ENCODE measurements at regions not wholly inside any gene's neighbourhood (a gene's known extent, or its start where the extent isn't known, plus 50 kb on each side); places are given as distances from the start of the nearest gene placed in this dataset.

GRCh38 chr21:31456201-31456600, 112.1 kb upstream of the TIAM1 start:
- 100% methylated on average over 2 of the region's 6 CpGs for WGBS (ENCODE audit: insufficient coverage)

GRCh38 chr21:31455506-31455905, 111.4 kb upstream of the TIAM1 start:
- intact Hi-C loops (cut with micrococcal nuclease): no loop called here
- Mint-ChIP-seq H3K4me1 (peaks cover 23% of the 10 kb centered on the region), H3K36me3 (no peaks in the 10 kb centered on the region), H3K27me3 (ENCODE audit: low read depth in 3 of 3) (peaks cover 2% of the 10 kb centered on the region in 3 donors), H3K4me3 (no peak overlapping the region), H3K27ac (no peak overlapping the region), H3K9me3 (peaks cover 0 to 3% (median 0%) of the 10 kb centered on the region in 7 donors)
- H2AFZ ChIP-seq (ENCODE audit: insufficient read depth, low read depth, low read length, poor library complexity, severe bottlenecking): no peak overlapping the region
- no peaks in the 10 kb centered on the region for H3K9me3 ChIP-seq (replicated peaks in 1 of 2; ENCODE audit: control insufficient read depth in 1 of 2, insufficient read depth in 1 of 2, low read length in 2 of 2)
- whole genome bisulfite sequencing (ENCODE audit: insufficient coverage): no CpG with 5 or more reads among the region's 4 CpGs
- H3K9ac ChIP-seq (ENCODE audit: insufficient read depth, low read length, poor library complexity, severe bottlenecking): no peak overlapping the region
- DNase-seq: no peak
- TF ChIP-seq CTCF (IDR thresholded peaks at IDR 0.05): no peak
- no peaks in the 10 kb centered on the region for H3K27me3 ChIP-seq (ENCODE audit: control insufficient read depth in 2 of 2, insufficient read depth in 2 of 2, low read length in 2 of 2)
- H3K79me2 ChIP-seq (ENCODE audit: insufficient read depth, low read length): no peaks in the 10 kb centered on the region
- H3K4me2 ChIP-seq (replicated peaks; ENCODE audit: extremely low read depth, low read length, poor library complexity, severe bottlenecking): no peak overlapping the region
- no peak overlapping the region for H3K4me3 ChIP-seq (replicated peaks in 1 of 3; ENCODE audit: low read depth in 2 of 3, low read length in 3 of 3)
- H3K4me1 ChIP-seq (ENCODE audit: control insufficient read depth in 1 of 2, insufficient read depth in 2 of 2, low read length in 2 of 2): peaks cover 0 to 11% of the 10 kb centered on the region in 2 donors
- no peaks in the 10 kb centered on the region for H4K20me1 ChIP-seq (ENCODE audit: insufficient read depth, low read length)
- no peak overlapping the region for H3K27ac ChIP-seq (ENCODE audit: low read depth in 1 of 2, low read length in 2 of 2)
- no peaks in the 10 kb centered on the region for H3K36me3 ChIP-seq (replicated peaks in 1 of 2; ENCODE audit: control insufficient read depth in 1 of 2, insufficient read depth in 2 of 2, low read length in 2 of 2)

More at GRCh38 chr21:31456201-31456600, 112.1 kb upstream of the TIAM1 start:
- Histone ChIP-seq H3K4me3 (replicated peaks in 1 of 3; ENCODE audit: low read depth in 2 of 3, low read length in 3 of 3) (no peak overlapping the region), H3K27ac (ENCODE audit: low read depth in 1 of 2, low read length in 2 of 2) (no peak overlapping the region), H3K4me2 (replicated peaks; ENCODE audit: extremely low read depth, low read length, poor library complexity, severe bottlenecking) (no peak overlapping the region), H3K9ac (ENCODE audit: insufficient read depth, low read length, poor library complexity, severe bottlenecking) (no peak overlapping the region), H4K20me1 (ENCODE audit: insufficient read depth, low read length) (no peaks in the 10 kb centered on the region), H3K36me3 (replicated peaks in 1 of 2; ENCODE audit: control insufficient read depth in 1 of 2, insufficient read depth in 2 of 2, low read length in 2 of 2) (no peaks in the 10 kb centered on the region), H3K27me3 (ENCODE audit: control insufficient read depth in 2 of 2, insufficient read depth in 2 of 2, low read length in 2 of 2) (no peaks in the 10 kb centered on the region), H3K4me1 (ENCODE audit: control insufficient read depth in 1 of 2, insufficient read depth in 2 of 2, low read length in 2 of 2) (peaks cover 0 to 7% of the 10 kb centered on the region in 2 donors), H2AFZ (ENCODE audit: insufficient read depth, low read depth, low read length, poor library complexity, severe bottlenecking) (no peak overlapping the region), H3K9me3 (replicated peaks in 1 of 2; ENCODE audit: control insufficient read depth in 1 of 2, insufficient read depth in 1 of 2, low read length in 2 of 2) (no peaks in the 10 kb centered on the region), H3K79me2 (ENCODE audit: insufficient read depth, low read length) (no peaks in the 10 kb centered on the region)
- H3K9me3 Mint-ChIP-seq: peaks cover 0 to 3% (median 0%) of the 10 kb centered on the region in 7 donors
- H3K27ac Mint-ChIP-seq: no peak overlapping the region
- peaks cover 20% of the 10 kb centered on the region for H3K4me1 Mint-ChIP-seq
- no peaks in the 10 kb centered on the region for H3K36me3 Mint-ChIP-seq
- no peak for TF ChIP-seq CTCF (IDR thresholded peaks at IDR 0.05)
- no peak for DNase-seq
- peaks cover 2 to 3% (median 2%) of the 10 kb centered on the region in 3 donors for H3K27me3 Mint-ChIP-seq (ENCODE audit: low read depth in 3 of 3)
- intact Hi-C loops (cut with micrococcal nuclease): no loop called here
- H3K4me3 Mint-ChIP-seq: no peak overlapping the region

Measured in CD14-positive monocyte (primary cell).